GM12878 (cell line): ENCODE measurements at regions not wholly inside any gene's neighbourhood (a gene's known extent, or its start where the extent isn't known, plus 50 kb on each side); places are given as distances from the start of the nearest gene placed in this dataset.

Experiments used
- ATAC-seq: fragments of 200-7000 bp; cut with Tn5 transposase; 3 replicates; pipeline ENCODE4 v1.9.1; 2020; ENCODE audit warnings: mild to moderate bottlenecking, moderate library complexity
- BruUV-seq: library from RNA; stranded (reverse); fragments of 400-500 nt; replicated peaks from 2 replicates; lab custom pipeline; 2021; lab: Mats Ljungman, UMichigan
- CTCF ChIA-PET: fragments of 300-600 bp; sonication (Branson Sonifier 250); formaldehyde crosslinking; extraction: SDS; loops from one replicate; lab custom pipeline; 2021; ENCODE audit warnings: inconsistent platforms; lab: Yijun Ruan, JAX
- POLR2A ChIA-PET: fragments of 350-600 bp; formaldehyde crosslinking; extraction: SDS; loops from one replicate; lab custom pipeline; 2021; ENCODE audit warnings: inconsistent platforms; lab: Charles Lee
- RAD21 ChIA-PET: fragments of 300-600 bp; sonication (Branson Sonifier 250); formaldehyde crosslinking; loops from one replicate; lab custom pipeline; 2023; ENCODE audit warnings: antibody characterized with exemption; ENCODE audit not compliant: unreplicated experiment; lab: Charles Lee
- SMC1A ChIA-PET: fragments of 300-600 bp; sonication (Branson Sonifier 250); formaldehyde crosslinking; loops from one replicate; lab custom pipeline; 2023; ENCODE audit not compliant: unreplicated experiment, uncharacterized antibody; lab: Charles Lee
- DNase-seq: peaks from one replicate; pipeline ENCODE4 v3.0.0-alpha.2; 2011; ENCODE audit warnings: low read depth, low spot score
- FAIRE-seq: peaks from 3 replicates; lab custom pipeline; 2011; peaks lifted over from hg19 to GRCh38; lab: Jason Lieb, UNC
- H2AFZ ChIP-seq: 2 replicates; pipeline ENCODE4 v1.6.0; 2011; ENCODE audit warnings: low read depth, low read length, control low read depth; ENCODE audit not compliant: control insufficient read depth
- H3K27ac ChIP-seq: 2 replicates; pipeline ENCODE4 v1.5.1; 2011; ENCODE audit warnings: control low read depth; ENCODE audit not compliant: control insufficient read depth, insufficient read depth
- H3K27me3 ChIP-seq, 2 experiments: replicated peaks in 1 of 2; 2 replicates each; pipeline versions ENCODE4 v1.6.0 to v1.6.1; 2011; ENCODE audit warnings: low read length in 1 of 2; ENCODE audit not compliant: control insufficient read depth in 2 of 2, insufficient read depth in 2 of 2
- H3K36me3 ChIP-seq, 2 experiments: 2 replicates each; pipeline ENCODE4 v1.5.1; 2011; ENCODE audit warnings: low read length in 1 of 2; ENCODE audit not compliant: control insufficient read depth in 2 of 2, insufficient read depth in 2 of 2
- H3K4me1 ChIP-seq: 2 replicates; pipeline ENCODE4 v1.6.1; 2011; ENCODE audit warnings: mild to moderate bottlenecking, low read length, moderate library complexity, mixed read lengths; ENCODE audit not compliant: control insufficient read depth, insufficient read depth
- H3K4me2 ChIP-seq: 2 replicates; pipeline ENCODE4 v1.6.0; 2011; ENCODE audit warnings: control low read depth; ENCODE audit not compliant: control insufficient read depth, insufficient read depth
- H3K4me3 ChIP-seq: fragments of 200-600 bp; sonication (generic); 2 replicates; pipeline ENCODE4 v1.5.1; 2016
- H3K79me2 ChIP-seq: 2 replicates; pipeline ENCODE4 v1.6.0; 2011; ENCODE audit warnings: low read length; ENCODE audit not compliant: control insufficient read depth, insufficient read depth
- H3K9ac ChIP-seq: 2 replicates; pipeline ENCODE4 v1.8.0; 2011; ENCODE audit warnings: low read length, control low read depth, mixed read lengths; ENCODE audit not compliant: control insufficient read depth, insufficient read depth
- H3K9me3 ChIP-seq: replicated peaks from 3 replicates; pipeline ENCODE4 v1.5.1; 2011; ENCODE audit warnings: mild to moderate bottlenecking, low read length; ENCODE audit not compliant: control insufficient read depth, insufficient read depth
- H4K20me1 ChIP-seq: 2 replicates; pipeline ENCODE4 v1.6.0; 2011; ENCODE audit not compliant: control insufficient read depth, insufficient read depth
- HCFC1 ChIP-seq: fragments of 150-350 bp; IDR thresholded peaks from 2 replicates; pipeline ENCODE4 v1.6.1; 2014; ENCODE audit warnings: low read length
- KDM1A ChIP-seq: fragments of 200-600 bp; sonication (generic); IDR thresholded peaks from 2 replicates; pipeline ENCODE4 v1.6.1; 2016; ENCODE audit warnings: borderline replicate concordance
- MEF2B ChIP-seq: fragments of 450-650 bp; IDR thresholded peaks from 2 replicates; pipeline ENCODE4 v1.6.1; 2018; ENCODE audit warnings: mild to moderate bottlenecking, moderate library complexity; ENCODE audit not compliant: partially characterized antibody, poor library complexity, severe bottlenecking
- NFYA ChIP-seq: IDR thresholded peaks from 2 replicates; pipeline ENCODE4 v1.6.1; 2011; ENCODE audit warnings: low read depth, mild to moderate bottlenecking, low read length, improper control_type of control experiment, borderline replicate concordance
- RFX5 ChIP-seq: IDR thresholded peaks from 2 replicates; pipeline ENCODE4 v1.6.1; 2011; ENCODE audit warnings: low read depth, low read length, improper control_type of control experiment
- SUPT20H ChIP-seq: IDR thresholded peaks from 2 replicates; pipeline ENCODE4 v1.6.1; 2011; ENCODE audit warnings: low read depth, mild to moderate bottlenecking, low read length, moderate library complexity, borderline replicate concordance; ENCODE audit not compliant: control insufficient read depth
- USF2 ChIP-seq: IDR thresholded peaks from 2 replicates; pipeline ENCODE4 v1.6.1; 2011; ENCODE audit warnings: low read depth, low read length, improper control_type of control experiment, borderline replicate concordance
- ZNF687 ChIP-seq: fragments of 450-650 bp; IDR thresholded peaks from 2 replicates; pipeline ENCODE4 v1.6.1; 2017; ENCODE audit warnings: mild to moderate bottlenecking, moderate library complexity
- WGBS: methylation state at CpG from one replicate; pipeline ENCODE4 v1.1.6; 2016; ENCODE audit warnings: low lambda C conversion rate; ENCODE audit not compliant: insufficient replicate concordance, insufficient coverage; ENCODE audit errors: missing lambda C conversion rate; 5-methylcytosine and 5-hydroxymethylcytosine counted together
- in situ Hi-C: fragments of 300-500 bp; cut with MboI; formaldehyde crosslinking; loops from 9 replicates; pipeline ENCODE4 v1.14.3; 2018; ENCODE audit warnings: mixed read lengths
- intact Hi-C: fragments of 100-400 bp; cut with micrococcal nuclease; formaldehyde crosslinking; loops from one replicate; pipeline ENCODE4 v1.14.2; 2022; ENCODE audit not compliant: unreplicated experiment

- no peak overlapping the region for H3K4me2 ChIP-seq
- H3K9me3 ChIP-seq: peaks cover 3% of the 10 kb centered on the region; the same call in 1 of the 3 replicates
- no peaks in the 10 kb centered on the region for H3K27me3 ChIP-seq
- peak; percentile 78 for ATAC-seq
- no peak overlapping the region for H3K4me3 ChIP-seq
- 82% methylated on average over 9 of the region's 9 CpGs for WGBS
- no TSS peak for BruUV-seq
- CTCF ChIA-PET: interaction anchor here (0.7 kb wide), 1 partner anchor 57 kb away, joined by 3 read pairs; no protein-coding TSS in a partner anchor
- no peak overlapping the region for H3K27ac ChIP-seq
- H3K79me2 ChIP-seq: no peaks in the 10 kb centered on the region
- DNase-seq: no peak
- in situ Hi-C loops (no loop called here), intact Hi-C loops (no loop called here)
- RAD21 ChIA-PET: no interaction called here
- H3K4me1 ChIP-seq: no peaks in the 10 kb centered on the region
- SMC1A ChIA-PET: no interaction called here
- peaks cover 1 to 11% of the 10 kb centered on the region in 2 experiments; a peak in 3 of 4 replicates for H3K36me3 ChIP-seq
- FAIRE-seq: no peak
- H3K9ac ChIP-seq: no peak overlapping the region
- no peaks in the 10 kb centered on the region for H4K20me1 ChIP-seq
- POLR2A ChIA-PET: no interaction called here
- H2AFZ ChIP-seq: no peak overlapping the region
- TF ChIP-seq NFYA (no peak), MEF2B (peak; percentile 67), USF2 (no peak)
- TF ChIP-seq, all 136 proteins: peak for 1
Observed at GRCh38 chr6:144528743-144529425, 243.7 kb downstream of the UTRN start.

GRCh38 chr6:144530118-144530517, 245.0 kb downstream of the UTRN start:
- ChIA-PET CTCF (interaction anchor here (0.6 to 0.7 kb wide), 3 partner anchors 33 to 282 kb away, joined by 3 read pairs; no protein-coding TSS in a partner anchor), RAD21 (no interaction called here), SMC1A (no interaction called here), POLR2A (no interaction called here)
- intact Hi-C loops (no loop called here), in situ Hi-C loops (no loop called here)
- no peak overlapping the region for H3K4me2 ChIP-seq
- no peak overlapping the region for H3K27ac ChIP-seq
- no peak for FAIRE-seq
- BruUV-seq: no TSS peak
- H4K20me1 ChIP-seq: no peaks in the 10 kb centered on the region
- DNase-seq: no peak
- no peaks in the 10 kb centered on the region for H3K79me2 ChIP-seq
- peaks cover 3% of the 10 kb centered on the region; the same call in 1 of the 3 replicates for H3K9me3 ChIP-seq
- WGBS: 95% methylated on average over 2 of the region's 2 CpGs
- H3K4me1 ChIP-seq: no peaks in the 10 kb centered on the region
- no peak overlapping the region for H3K9ac ChIP-seq
- ATAC-seq: no peak
- no peak overlapping the region for H3K4me3 ChIP-seq
- peaks cover 1 to 15% of the 10 kb centered on the region in 2 experiments; a peak in 3 of 4 replicates for H3K36me3 ChIP-seq
- TF ChIP-seq HCFC1 (no peak), ZNF687 (no peak), SUPT20H (no peak), RFX5 (no peak), KDM1A (no peak)
- H3K27me3 ChIP-seq: no peaks in the 10 kb centered on the region
- H2AFZ ChIP-seq: no peak overlapping the region
